Gastroesophageal sphincter (tissue), 3 donors: ENCODE measurements at regions not wholly inside any gene's neighbourhood (a gene's known extent, or its start where the extent isn't known, plus 50 kb on each side); places are given as distances from the start of the nearest gene placed in this dataset.

Experiments used
- CTCF ChIP-seq, 4 experiments: fragments of 200-600 bp in 2 of 4; fragments of 450-650 bp in 2 of 4; sonication (generic) in 1 of 4; IDR thresholded peaks; one replicate each; pipeline ENCODE4 v1.5.1; 2017 to 2019; ENCODE audit warnings: antibody characterized with exemption in 4 of 4, mild to moderate bottlenecking in 2 of 4, moderate library complexity in 2 of 4
- EP300 ChIP-seq: sonication (generic); formaldehyde crosslinking; IDR thresholded peaks from one replicate; pipeline ENCODE4 v1.6.1; 2017; ENCODE audit warnings: antibody characterized with exemption, mild to moderate bottlenecking
- POLR2A ChIP-seq, 2 donors: fragments of 450-650 bp; IDR thresholded peaks; one replicate each; pipeline ENCODE4 v1.6.1; 2017; ENCODE audit warnings: antibody characterized with exemption in 2 of 2, mild to moderate bottlenecking in 2 of 2, moderate library complexity in 1 of 2
- POLR2AphosphoS5 ChIP-seq: sonication (generic); formaldehyde crosslinking; IDR thresholded peaks from one replicate; pipeline ENCODE4 v1.6.1; 2017; ENCODE audit warnings: antibody characterized with exemption

DNA sequence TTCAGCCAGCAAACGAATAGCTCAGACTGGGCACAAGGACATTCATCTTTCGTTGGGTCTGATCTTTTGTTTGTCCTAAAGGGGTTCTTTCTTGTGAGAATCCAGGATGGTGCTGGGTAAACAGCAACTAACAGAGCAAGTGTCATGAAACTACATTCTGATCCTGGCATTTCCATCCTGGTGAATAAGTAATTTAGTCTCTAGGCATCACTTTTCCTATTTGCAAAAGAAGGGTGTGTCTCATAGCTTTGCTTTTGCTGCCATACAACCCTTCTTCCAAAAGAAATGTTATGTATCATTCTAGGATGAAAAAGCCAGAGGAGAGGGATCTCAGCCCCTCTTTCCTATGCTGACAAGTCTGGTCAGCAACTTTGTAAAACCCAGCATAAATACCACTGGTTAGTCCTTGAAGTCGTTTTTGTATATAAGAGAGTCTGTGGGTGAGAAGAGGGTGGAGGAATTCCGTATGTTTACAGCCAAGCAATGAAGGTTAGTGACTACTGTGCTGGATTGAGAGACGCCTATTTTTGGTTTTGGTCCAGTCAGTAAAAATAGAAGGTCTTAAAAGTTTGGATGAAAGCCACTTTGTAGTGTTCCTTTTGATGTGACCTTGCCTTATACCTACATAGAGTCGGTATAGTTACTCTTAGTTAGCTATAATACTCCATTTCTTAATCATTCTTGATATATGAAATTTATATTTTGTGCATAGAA is 88.4 kb upstream of the SLC25A13 start:
- no peak for TF ChIP-seq CTCF (IDR thresholded peaks at IDR 0.05)
- TF ChIP-seq POLR2A (IDR thresholded peaks at IDR 0.05) = no peak
- TF ChIP-seq EP300 = no peak
- TF ChIP-seq POLR2AphosphoS5 = no peak
